HEK293 (cell line): ENCODE measurements at regions not wholly inside any gene's neighbourhood (a gene's known extent, or its start where the extent isn't known, plus 50 kb on each side); places are given as distances from the start of the nearest gene placed in this dataset.

ENCODE experiments used
- CTCF ChIA-PET: fragments of 350-600 bp; formaldehyde crosslinking; extraction: SDS; loops from one replicate; lab custom pipeline; 2021; ENCODE audit warnings: antibody characterized with exemption; lab: Yijun Ruan, JAX
- POLR2A ChIA-PET: fragments of 300-600 bp; formaldehyde crosslinking; extraction: SDS; loops from one replicate; lab custom pipeline; 2020; ENCODE audit warnings: antibody characterized with exemption, inconsistent platforms; lab: Yijun Ruan, JAX
- H3K27ac ChIP-seq: fragments of 200-500 bp; sonication (Bioruptor generic); 2 replicates; pipeline ENCODE4 v1.5.1; 2014; ENCODE audit warnings: low read depth, low read length, control low read depth, inconsistent platforms; ENCODE audit errors: extremely low read depth
- H3K36me3 ChIP-seq, 2 experiments: fragments of 200-500 bp in 1 of 2; sonication (Bioruptor generic) in 1 of 2; 1 replicate in 1 of 2; 2 replicates in 1 of 2; pipeline ENCODE4 v1.5.1; 2014 to 2017; ENCODE audit warnings: inconsistent platforms in 2 of 2, low read length in 2 of 2; ENCODE audit not compliant: control insufficient read depth in 2 of 2, insufficient read depth in 1 of 2
- H3K4me1 ChIP-seq: fragments of 200-500 bp; sonication (Bioruptor generic); 2 replicates; pipeline ENCODE4 v1.5.1; 2014; ENCODE audit warnings: mild to moderate bottlenecking, low read length, inconsistent platforms; ENCODE audit not compliant: control insufficient read depth, insufficient read depth
- H3K4me3 ChIP-seq: 2 replicates; pipeline ENCODE4 v1.5.1; 2011; ENCODE audit warnings: low read depth, mild to moderate bottlenecking, control low read depth, low read length, moderate library complexity
- H3K9me3 ChIP-seq: fragments of 200-500 bp; sonication (Bioruptor generic); 2 replicates; pipeline ENCODE4 v1.5.1; 2014; ENCODE audit warnings: low read depth, low read length, inconsistent platforms; ENCODE audit not compliant: control insufficient read depth, insufficient read depth
- GLI2 ChIP-seq: fragments of 450-650 bp; formaldehyde crosslinking; IDR thresholded peaks from 2 replicates; pipeline ENCODE4; 2017; ENCODE audit warnings: missing biosample characterization, missing genetic modification characterization, low read depth, borderline replicate concordance
- HOXD13 ChIP-seq: sonication (generic); formaldehyde crosslinking; IDR thresholded peaks from 2 replicates; pipeline ENCODE4 v1.8.0; 2022; ENCODE audit warnings: missing genetic modification reagents, borderline replicate concordance
- KLF16 ChIP-seq: fragments of 450-650 bp; formaldehyde crosslinking; IDR thresholded peaks from 2 replicates; pipeline ENCODE4 v1.5.1; 2017; ENCODE audit warnings: missing biosample characterization, missing genetic modification characterization
- KLF7 ChIP-seq: fragments of 450-650 bp; formaldehyde crosslinking; IDR thresholded peaks from 2 replicates; pipeline ENCODE4 v1.5.1; 2016; ENCODE audit warnings: missing biosample characterization, missing genetic modification characterization, borderline replicate concordance
- KLF9 ChIP-seq: fragments of 450-650 bp; formaldehyde crosslinking; IDR thresholded peaks from 2 replicates; pipeline ENCODE4 v1.5.1; 2016; ENCODE audit warnings: missing biosample characterization, missing genetic modification characterization, low read depth
- MZF1 ChIP-seq: fragments of 450-650 bp; formaldehyde crosslinking; IDR thresholded peaks from 2 replicates; pipeline ENCODE4 v1.5.1; 2017; ENCODE audit warnings: missing biosample characterization, missing genetic modification characterization, borderline replicate concordance
- TSHZ1 ChIP-seq: fragments of 450-650 bp; formaldehyde crosslinking; IDR thresholded peaks from 2 replicates; pipeline ENCODE4 v1.5.1; 2016; ENCODE audit warnings: missing biosample characterization, missing genetic modification characterization, borderline replicate concordance
- WT1 ChIP-seq: fragments of 450-650 bp; formaldehyde crosslinking; IDR thresholded peaks from 2 replicates; pipeline ENCODE4 v1.5.1; 2016; ENCODE audit warnings: missing biosample characterization, missing genetic modification characterization
- ZBTB11 ChIP-seq: fragments of 450-650 bp; formaldehyde crosslinking; conservative IDR thresholded peaks from 2 replicates; pipeline ENCODE4 v1.5.1; 2016; ENCODE audit warnings: low read depth, missing biosample characterization, missing genetic modification characterization
- ZBTB49 ChIP-seq: fragments of 450-650 bp; formaldehyde crosslinking; IDR thresholded peaks from 2 replicates; pipeline ENCODE4 v1.5.1; 2016; ENCODE audit warnings: missing biosample characterization, missing genetic modification characterization, low read depth
- ZNF175 ChIP-seq: fragments of 450-650 bp; formaldehyde crosslinking; IDR thresholded peaks from 2 replicates; pipeline ENCODE4 v1.5.1; 2016; ENCODE audit warnings: missing biosample characterization, missing genetic modification characterization
- ZNF184 ChIP-seq: fragments of 450-650 bp; IDR thresholded peaks from 2 replicates; pipeline ENCODE4 v1.5.1; 2018; ENCODE audit warnings: missing biosample characterization, mild to moderate bottlenecking, missing genetic modification characterization
- ZNF248 ChIP-seq: fragments of 450-650 bp; formaldehyde crosslinking; IDR thresholded peaks from 2 replicates; pipeline ENCODE4 v1.5.1; 2017; ENCODE audit warnings: missing biosample characterization, missing genetic modification characterization
- ZNF274 ChIP-seq, 2 experiments: fragments of 200-500 bp in 1 of 2; fragments of 450-650 bp in 1 of 2; sonication (Bioruptor generic) in 1 of 2; formaldehyde crosslinking in 1 of 2; IDR thresholded peaks; 2 replicates each; pipeline versions ENCODE4 v1.5.1 to v1.6.1; 2014 to 2016; ENCODE audit warnings: borderline replicate concordance in 1 of 2, inconsistent platforms in 1 of 2, low read length in 1 of 2, missing biosample characterization in 1 of 2, missing genetic modification characterization in 1 of 2
- ZNF324 ChIP-seq: fragments of 450-650 bp; formaldehyde crosslinking; IDR thresholded peaks from 2 replicates; pipeline ENCODE4 v1.5.1; 2016; ENCODE audit warnings: missing biosample characterization, missing genetic modification characterization
- ZNF529 ChIP-seq: fragments of 450-650 bp; formaldehyde crosslinking; IDR thresholded peaks from 2 replicates; pipeline ENCODE4 v1.5.1; 2017; ENCODE audit warnings: missing genetic modification characterization, missing biosample characterization; ENCODE audit not compliant: insufficient replicate concordance
- ZNF544 ChIP-seq: fragments of 450-650 bp; formaldehyde crosslinking; IDR thresholded peaks from 2 replicates; pipeline ENCODE4 v1.5.0; 2017; ENCODE audit warnings: missing biosample characterization, missing genetic modification characterization
- ZNF558 ChIP-seq: fragments of 450-650 bp; formaldehyde crosslinking; IDR thresholded peaks from 2 replicates; pipeline ENCODE4 v1.5.1; 2016; ENCODE audit warnings: missing biosample characterization, missing genetic modification characterization
- ZNF843 ChIP-seq: fragments of 450-650 bp; formaldehyde crosslinking; IDR thresholded peaks from 2 replicates; pipeline ENCODE4 v1.5.1; 2016; ENCODE audit warnings: missing biosample characterization, missing genetic modification characterization

- 0 out of 2 replicates have a peak, but pooled peaks cover 2% of the 10 kb centered on the region for H3K9me3 ChIP-seq
- TF ChIP-seq HOXD13 (CRISPR knock-in tag) (no peak), ZNF558 (tag by site-specific recombination) (no peak), KLF9 (tag by site-specific recombination) (no peak), ZNF184 (tag by site-specific recombination) (no peak), ZNF175 (tag by site-specific recombination) (no peak), ZNF843 (tag by site-specific recombination) (no peak), ZBTB11 (no peak), ZNF324 (tag by site-specific recombination) (no peak), ZNF529 (no peak), ZNF544 (tag by site-specific recombination) (no peak), MZF1 (tag by site-specific recombination) (no peak), ZNF274 (IDR thresholded peaks at IDR 0.05; ENCODE audit: low read length) (no peak), ZNF274 (tag by site-specific recombination; IDR thresholded peaks at IDR 0.05; ENCODE audit: borderline replicate concordance) (no peak), TSHZ1 (tag by site-specific recombination) (no peak), ZNF248 (tag by site-specific recombination) (no peak), KLF7 (tag by site-specific recombination) (no peak)
- H3K4me1 ChIP-seq: no peaks in the 10 kb centered on the region
- no peak overlapping the region for H3K4me3 ChIP-seq
- no peaks in the 10 kb centered on the region for H3K36me3 ChIP-seq
- ChIA-PET POLR2A (no interaction called here), CTCF (no interaction called here)
- no peak overlapping the region for H3K27ac ChIP-seq
These were observed 871.4 kb upstream of the CDH10 start for GRCh38 chr5:25516141-25516540.

- Histone ChIP-seq H3K4me3 (no peak overlapping the region), H3K27ac (no peak overlapping the region), H3K9me3 (0 out of 2 replicates have a peak, but pooled peaks cover 2% of the 10 kb centered on the region), H3K4me1 (no peaks in the 10 kb centered on the region), H3K36me3 (no peaks in the 10 kb centered on the region)
- ChIA-PET POLR2A (no interaction called here), CTCF (no interaction called here)
- TF ChIP-seq WT1 (tag by site-specific recombination): no peak
- no peak for TF ChIP-seq KLF16 (tag by site-specific recombination)
- no peak for TF ChIP-seq GLI2 (tag by site-specific recombination)
- no peak for TF ChIP-seq ZBTB49
These were observed 870.7 kb upstream of the CDH10 start for GRCh38 chr5:25515525-25515924.
